OCI-LY7 (cell line): ENCODE measurements at regions not wholly inside any gene's neighbourhood (a gene's known extent, or its start where the extent isn't known, plus 50 kb on each side); places are given as distances from the start of the nearest gene placed in this dataset.

Source experiments
- EZH2phosphoT487 ChIP-seq: fragments of 200-600 bp; sonication (generic); IDR thresholded peaks from 2 replicates; pipeline ENCODE4 v1.6.1; 2018; ENCODE audit warnings: low read depth, borderline replicate concordance, mild to moderate bottlenecking, mixed run types, antibody characterized with exemption, low read length, moderate library complexity, mixed read lengths
- TF ChIP-seq, protein P1 (sequence below): fragments of 200-600 bp; sonication (generic); conservative IDR thresholded peaks from 2 replicates; pipeline ENCODE4 v1.5.1; 2014; ENCODE audit warnings: mild to moderate bottlenecking, antibody characterized with exemption, low read length, moderate library complexity, mixed read lengths

DNA sequence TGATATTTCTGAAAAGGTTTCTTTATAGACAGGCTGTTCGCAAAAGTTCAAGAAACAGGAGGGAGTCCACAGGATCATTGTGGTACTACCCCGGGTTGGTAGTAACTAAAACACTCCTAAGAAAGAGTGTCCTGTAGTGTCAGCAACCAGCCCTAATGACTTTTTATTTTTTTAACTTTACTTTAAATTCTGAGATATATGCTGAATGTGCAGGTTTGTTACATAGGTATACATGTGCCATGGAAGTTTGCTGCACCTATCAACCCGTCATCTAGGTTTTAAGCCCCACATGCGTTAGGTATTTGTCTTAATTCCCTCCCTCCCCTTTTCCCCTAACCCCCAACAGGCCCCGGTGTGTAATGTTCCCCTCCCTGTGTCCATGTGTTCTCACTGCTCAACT, 1396.9 kb upstream of the ZEB2 start:
- TF ChIP-seq, protein P1, sequence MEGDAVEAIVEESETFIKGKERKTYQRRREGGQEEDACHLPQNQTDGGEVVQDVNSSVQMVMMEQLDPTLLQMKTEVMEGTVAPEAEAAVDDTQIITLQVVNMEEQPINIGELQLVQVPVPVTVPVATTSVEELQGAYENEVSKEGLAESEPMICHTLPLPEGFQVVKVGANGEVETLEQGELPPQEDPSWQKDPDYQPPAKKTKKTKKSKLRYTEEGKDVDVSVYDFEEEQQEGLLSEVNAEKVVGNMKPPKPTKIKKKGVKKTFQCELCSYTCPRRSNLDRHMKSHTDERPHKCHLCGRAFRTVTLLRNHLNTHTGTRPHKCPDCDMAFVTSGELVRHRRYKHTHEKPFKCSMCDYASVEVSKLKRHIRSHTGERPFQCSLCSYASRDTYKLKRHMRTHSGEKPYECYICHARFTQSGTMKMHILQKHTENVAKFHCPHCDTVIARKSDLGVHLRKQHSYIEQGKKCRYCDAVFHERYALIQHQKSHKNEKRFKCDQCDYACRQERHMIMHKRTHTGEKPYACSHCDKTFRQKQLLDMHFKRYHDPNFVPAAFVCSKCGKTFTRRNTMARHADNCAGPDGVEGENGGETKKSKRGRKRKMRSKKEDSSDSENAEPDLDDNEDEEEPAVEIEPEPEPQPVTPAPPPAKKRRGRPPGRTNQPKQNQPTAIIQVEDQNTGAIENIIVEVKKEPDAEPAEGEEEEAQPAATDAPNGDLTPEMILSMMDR = no peak
- TF ChIP-seq EZH2phosphoT487 = no peak
